Ureter (tissue), 1 donor: ENCODE measurements at regions not wholly inside any gene's neighbourhood (a gene's known extent, or its start where the extent isn't known, plus 50 kb on each side); places are given as distances from the start of the nearest gene placed in this dataset.
"Not testable (repeated sequence)": the region's sequence is repeated elsewhere in the genome, so short reads cannot be mapped to it uniquely, and the experiment has no call there.

ENCODE experiments used
- DNase-seq: peaks from one replicate; pipeline ENCODE4 v3.0.0-alpha.2; 2020; ENCODE audit warnings: low spot score
- donor health status: DM: yes; HTN: yes; CAD: no.

DNA sequence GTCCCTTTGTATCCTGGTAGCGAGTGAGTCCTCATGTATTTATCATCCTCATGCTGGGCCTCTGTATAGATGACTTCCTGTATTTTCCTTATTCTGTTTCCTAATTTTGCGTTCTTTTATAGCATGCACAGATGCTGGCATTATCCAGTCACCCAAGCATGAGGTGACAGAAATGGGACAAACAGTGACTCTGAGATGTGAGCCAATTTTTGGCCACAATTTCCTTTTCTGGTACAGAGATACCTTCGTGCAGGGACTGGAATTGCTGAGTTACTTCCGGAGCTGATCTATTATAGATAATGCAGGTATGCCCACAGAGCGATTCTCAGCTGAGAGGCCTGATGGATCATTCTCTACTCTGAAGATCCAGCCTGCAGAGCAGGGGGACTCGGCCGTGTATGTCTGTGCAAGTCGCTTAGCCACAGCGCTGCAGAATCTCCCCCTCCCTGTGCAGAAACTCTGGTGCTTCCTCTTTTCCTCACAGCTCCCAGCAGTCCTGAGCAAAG is 183.1 kb upstream of the PRSS58 start:
- no peak for DNase-seq

DNA sequence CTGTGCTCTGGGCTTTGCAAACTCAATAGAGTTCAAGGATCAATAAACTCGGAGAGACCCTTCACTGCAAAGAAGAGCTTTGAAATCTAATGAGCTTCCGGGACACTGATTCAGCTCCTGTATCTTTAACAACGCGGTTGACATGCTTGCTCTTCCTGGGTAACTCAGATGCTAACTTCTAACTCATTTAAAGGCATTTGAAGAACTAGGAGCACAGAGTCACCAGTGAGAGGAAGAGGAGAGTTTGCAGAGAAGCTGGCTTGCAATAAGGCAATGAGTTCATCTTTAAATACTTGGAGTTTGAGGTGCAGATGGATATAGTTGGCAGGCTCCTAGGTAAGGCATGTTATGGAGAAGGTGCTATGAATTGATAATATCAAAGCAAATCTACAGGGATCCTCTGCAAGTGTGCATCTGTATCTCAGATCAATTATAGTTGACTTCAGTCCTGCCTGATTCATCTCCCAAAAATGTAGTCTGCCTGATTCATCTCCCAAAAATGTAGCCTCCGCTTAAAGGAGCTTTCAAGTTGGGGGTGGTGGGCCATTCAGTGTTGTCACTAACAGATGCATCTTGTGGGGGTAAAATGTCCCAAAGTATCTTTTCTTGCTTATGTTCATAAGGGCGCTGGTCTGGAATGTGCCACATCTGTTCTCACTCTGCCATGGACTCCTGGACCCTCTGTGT is 182.5 kb upstream of the PRSS58 start:
- no peak for DNase-seq

DNA sequence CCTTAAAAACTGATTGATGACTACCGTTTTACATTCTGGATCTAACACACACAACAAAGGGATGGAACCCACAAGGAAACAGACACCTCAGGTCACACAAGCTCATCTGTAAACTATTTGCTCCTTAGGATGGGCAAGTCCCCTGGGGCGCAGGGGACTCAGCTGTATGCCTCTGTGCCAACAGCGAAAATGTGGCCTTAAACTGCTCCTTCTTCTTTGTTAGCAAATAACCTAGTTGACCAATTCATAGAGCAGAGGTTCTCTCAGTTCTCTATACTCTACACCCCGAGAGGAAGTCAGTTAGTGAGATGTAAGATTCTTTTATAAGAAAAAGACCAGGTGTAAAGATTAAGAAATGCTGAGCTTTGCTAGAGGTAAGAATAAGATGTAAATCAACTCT is 181.9 kb upstream of the PRSS58 start:
- DNase-seq: no peak

DNA sequence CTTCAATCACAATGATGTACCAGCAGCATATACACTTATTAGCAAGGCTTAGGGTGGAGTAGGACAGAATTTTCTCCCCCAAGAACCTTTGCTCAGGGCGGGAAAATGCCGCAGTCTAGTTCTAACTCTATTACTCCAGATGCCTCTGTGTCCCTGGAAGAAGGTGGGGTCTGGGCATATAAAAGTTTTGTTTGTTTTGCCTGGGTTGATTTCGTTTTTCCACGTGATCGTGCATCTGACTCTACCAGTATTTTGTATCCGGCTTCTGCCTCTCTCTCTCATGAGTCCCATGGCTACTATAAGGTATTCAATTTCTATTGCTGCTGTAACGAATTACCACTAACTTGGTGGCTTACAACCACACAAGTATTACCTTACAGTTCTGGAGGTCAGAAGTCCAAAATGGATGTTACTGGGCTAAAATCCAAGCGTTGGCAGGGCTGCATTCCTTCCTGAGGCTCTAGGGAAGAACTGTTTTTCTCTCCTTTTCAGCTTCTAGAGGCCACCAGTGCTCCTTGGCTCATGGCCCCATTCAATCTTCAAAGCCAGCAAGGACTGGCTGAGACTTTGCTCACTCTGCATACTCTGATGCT is 181.2 kb upstream of the PRSS58 start:
- DNase-seq: no peak

DNA sequence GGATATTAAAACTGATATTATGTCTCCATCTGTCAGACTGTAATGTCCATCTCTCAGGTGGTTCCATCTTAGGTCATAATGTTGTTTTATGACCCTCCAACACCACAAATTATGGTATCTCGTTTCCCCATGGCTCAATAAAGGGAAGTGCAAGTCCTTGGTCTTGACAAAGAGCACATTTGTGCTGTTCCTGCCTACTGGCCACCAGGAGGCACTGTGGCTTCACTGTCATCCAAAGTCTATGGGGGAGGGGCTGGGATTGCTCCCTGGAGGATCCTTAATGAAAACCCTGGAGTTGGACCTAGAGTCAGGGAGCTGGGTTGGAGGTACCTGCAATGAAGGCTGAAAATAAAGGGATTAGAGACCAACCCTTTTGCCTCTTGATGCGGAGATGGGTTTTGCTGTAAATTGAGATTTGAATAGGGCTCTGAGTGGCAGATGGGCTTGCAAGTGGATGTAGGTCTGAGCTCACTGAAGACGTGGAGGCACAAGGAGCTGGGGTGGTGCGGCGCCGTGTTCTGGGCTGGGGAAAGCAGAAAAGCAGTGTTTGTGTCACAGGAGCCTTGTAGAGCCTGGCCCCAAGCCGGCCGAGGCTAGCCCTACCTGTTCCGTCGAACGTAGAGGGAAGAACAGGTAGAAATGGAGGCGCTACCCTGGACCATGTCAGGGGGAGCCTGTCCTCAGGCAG is 180.5 kb upstream of the PRSS58 start:
- DNase-seq: no peak

DNA sequence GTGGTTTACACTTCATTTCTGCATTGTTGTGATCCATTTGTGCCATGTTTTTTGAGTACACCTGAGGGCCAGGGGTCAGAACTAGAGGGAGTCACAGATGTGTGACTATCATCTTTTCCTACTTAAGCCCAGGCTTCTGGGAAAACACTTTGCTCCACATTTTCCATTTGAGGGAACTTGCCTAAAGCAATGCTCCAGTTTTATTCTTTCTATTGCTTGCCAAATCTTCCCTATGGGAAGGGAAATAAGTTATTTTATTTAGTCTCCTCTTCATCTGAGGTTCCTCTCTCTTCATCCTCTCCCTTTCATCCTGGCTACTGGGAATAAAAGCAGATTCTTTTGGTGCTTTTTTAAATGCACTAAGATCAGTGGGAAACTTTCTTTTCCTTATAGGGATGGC is 179.9 kb upstream of the PRSS58 start:
- no peak for DNase-seq

DNA sequence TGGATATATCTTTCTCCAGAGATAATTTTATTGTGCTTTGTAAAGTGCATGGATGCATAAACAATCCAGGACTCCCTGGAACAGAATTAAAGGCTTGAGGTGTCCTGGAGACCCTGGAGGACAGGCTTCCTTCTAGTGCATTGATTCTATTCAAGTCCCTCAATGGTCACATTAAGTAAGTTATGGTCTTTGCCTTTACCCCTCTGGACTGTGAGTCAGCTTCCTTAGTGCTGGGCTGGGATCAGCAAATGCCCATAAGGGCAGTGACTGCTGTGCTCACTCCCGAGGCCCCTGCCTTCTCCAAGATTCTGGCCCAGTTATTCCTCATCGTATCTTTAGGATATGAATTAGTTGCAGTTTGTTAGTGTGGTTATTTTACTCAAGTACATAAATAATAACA is 178.7 kb upstream of the PRSS58 start:
- no peak for DNase-seq

DNA sequence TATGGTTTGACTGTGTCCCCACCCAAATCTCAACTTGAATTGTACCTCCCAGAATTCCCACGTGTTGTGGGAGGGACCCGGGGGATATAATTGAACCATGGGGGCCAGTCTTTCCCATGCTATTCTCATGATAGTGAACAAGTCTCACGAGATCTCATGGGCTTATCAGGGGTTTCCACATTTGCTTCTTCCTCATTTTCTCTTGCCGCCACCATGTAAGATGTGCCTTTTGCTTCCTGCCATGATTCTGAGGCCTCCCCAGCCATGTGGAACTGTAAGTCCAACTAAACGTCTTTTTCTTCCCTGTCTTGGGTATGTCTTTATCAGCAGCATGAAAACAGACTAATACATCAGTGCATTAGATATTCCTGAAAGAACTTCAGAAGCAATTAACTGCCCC is 177.7 kb upstream of the PRSS58 start:
- not testable (repeated sequence) for DNase-seq

DNA sequence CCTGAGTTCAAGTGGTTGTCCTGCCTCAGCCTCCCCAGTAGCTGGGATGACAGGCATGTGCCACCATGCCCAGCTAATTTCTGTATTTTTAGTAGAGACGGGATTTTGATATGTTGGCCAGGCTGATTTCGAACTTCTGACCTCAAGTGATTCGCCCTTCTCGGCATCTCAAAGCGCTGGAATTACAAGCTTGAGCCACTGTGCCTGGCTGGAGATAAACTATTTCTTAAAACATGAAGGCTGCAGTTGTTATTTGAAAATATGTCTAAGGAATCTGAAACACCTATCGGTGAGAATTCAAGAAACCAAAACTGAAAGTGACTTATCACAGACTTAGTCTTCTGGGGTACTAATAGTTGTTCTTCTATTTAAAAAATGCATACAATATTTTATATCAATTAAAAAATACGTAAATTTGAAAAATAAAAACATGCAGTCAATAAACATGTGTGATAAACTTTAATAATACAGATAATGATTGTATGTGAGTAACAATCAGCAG is 176.9 kb upstream of the PRSS58 start:
- DNase-seq: no peak

DNA sequence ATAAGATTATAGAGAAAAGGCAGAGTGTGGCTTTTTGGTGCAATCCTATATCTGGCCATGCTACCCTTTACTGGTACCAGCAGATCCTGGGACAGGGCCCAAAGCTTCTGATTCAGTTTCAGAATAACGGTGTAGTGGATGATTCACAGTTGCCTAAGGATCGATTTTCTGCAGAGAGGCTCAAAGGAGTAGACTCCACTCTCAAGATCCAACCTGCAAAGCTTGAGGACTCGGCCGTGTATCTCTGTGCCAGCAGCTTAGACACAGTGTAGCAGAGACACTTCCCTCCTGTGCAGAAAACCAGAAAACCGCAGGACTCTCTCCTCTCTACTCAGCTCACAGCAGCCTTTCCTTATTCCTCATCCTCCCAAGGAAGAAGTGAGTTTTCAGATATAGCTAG is 176.3 kb upstream of the PRSS58 start:
- not testable (repeated sequence) for DNase-seq

DNA sequence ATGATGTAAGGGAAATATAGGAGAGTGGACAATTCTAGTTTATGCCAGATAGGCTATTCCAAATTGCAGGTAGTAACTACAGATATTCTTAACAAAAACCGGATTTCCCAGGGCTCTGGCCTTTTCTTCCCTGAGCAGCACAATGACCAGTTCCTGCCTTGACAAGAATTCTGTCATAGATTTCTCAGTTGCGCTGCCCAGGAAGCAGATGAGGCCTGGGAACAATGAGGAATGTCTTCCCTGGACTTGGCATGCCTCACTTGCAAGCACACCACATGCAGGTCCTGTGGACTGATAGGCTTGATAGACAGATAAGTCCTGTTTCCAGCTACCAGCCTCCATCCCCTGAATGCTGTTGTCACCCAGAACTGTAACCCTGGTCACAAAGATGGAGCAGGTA is 174.5 kb upstream of the PRSS58 start:
- no peak for DNase-seq

DNA sequence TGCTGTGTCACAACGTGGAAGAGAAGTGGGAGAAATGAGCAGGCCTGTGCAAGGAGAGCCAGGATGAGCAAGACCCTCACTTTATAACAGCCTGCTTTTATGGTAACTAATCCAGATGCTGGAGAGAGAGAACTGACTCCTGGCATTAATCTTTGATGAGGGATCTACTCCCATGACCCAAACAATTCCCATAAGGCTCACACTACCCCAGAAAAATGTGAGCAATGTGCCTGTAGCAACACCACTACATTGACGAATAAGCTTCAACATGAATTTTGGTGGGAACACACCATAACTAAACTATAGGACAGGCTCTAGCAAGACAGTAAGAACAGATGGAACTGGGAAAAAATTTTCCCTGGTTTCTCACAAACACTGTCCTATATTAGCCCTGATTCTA is 173.6 kb upstream of the PRSS58 start:
- DNase-seq: no peak

DNA sequence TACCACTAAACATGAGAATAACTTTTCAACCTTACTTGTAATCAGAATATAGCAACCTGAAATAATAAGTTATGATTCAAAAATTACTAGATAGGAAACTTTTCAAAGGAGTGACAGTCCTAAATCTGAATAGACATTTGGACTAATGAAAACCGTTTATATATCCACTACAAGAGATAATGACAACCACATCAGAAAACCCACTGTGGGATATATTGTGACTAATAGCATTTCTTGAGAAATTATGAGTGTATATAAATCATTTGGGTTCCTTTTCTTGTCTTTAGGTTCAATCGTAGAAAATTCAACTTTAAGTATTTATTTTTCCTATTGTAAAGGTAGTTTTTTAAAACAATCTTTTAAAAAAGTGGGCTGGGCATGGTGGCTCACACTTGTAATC is 170.2 kb upstream of the PRSS58 start:
- no peak for DNase-seq

DNA sequence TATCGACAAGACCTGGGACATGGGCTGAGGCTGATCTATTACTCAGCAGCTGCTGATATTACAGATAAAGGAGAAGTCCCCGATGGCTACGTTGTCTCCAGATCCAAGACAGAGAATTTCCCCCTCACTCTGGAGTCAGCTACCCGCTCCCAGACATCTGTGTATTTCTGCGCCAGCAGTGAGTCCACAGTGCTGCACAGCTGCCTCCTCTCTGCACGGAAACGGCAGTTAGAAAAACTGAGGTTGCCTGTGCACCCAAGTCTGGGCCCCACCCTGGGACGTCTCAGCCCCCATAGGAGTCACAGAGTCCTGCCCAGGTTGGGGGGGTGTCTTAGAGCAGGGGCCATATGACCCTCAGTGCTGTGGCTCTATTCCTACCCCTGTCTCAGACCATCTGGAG is 167.4 kb upstream of the PRSS58 start:
- DNase-seq: no peak

DNA sequence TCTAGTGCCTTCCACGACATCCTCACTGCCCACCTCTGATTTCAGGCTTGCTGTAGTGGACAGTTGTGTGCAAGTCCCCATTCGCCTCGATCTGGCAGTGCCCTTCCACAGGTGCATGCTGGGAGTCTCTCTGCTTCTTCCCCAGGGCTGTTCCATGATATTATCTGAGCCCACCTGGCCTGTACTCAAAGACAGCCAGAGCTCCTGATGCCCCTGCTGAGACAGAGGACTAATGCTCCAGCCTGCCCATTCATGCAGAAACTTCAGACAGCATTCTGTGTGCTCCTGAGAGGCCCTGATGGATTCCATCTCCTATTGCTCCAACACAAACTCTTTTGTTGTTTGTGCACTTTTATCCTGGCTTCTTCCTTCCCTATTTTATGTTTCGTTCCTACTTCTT is 164.8 kb upstream of the PRSS58 start:
- DNase-seq: no peak

DNA sequence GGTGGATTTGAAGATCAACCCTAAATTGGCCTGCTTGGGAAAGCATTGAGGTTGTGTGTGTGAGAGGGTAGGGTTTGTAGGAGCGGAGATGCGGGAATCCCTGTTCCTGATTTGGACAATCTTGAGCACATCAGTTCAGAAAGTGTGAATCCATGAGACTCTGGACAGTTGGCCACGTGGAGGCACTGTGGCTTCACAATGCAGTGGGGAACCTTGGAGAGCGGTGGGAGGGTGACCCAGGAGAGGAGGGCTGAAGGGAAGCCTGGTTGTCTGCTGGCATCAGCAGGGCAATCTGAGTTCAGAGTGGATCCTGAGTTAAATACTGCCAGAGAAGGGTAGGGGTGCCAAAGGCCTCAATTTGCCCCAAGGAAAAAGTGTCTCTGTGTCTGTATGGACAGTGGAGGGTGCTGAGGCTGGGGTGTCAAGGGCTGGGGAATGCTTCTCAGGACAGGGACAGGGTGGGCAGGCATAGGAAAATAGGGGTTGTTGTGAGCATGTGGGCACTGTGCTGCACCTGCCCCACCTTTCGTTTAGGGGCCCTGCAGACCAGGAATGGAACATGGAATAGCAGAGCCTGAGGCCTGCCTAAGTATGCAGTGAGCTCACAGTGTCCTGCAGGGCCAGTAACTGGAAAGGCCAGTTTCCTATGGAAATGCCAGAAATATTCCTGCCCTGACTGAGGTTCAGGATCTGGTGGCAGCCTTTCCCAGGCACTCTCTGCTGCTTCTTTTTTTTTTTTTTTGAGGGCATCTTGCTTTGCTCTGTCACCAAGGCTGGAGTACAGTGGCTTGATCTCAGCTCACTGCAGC is 162.9 kb upstream of the PRSS58 start:
- no peak for DNase-seq

DNA sequence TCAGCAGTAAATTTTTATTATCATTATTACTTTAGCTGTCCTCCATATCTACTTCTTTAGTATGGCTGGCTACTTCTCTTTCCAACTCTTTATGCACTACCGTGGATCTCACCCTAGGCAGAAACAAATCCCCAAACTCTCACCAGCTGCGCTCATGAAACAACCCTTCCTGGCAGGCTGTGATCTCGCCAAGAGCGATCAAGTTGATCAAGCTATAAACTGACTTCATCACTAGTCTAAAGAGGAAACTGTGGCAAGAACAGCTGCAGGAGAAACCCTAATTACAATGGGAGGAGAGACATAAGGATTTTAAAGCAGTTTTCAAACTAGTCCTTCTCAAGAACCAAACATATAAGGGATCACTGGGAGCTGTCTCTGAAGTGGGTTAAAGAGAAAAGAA is 160.5 kb upstream of the PRSS58 start:
- no peak for DNase-seq

DNA sequence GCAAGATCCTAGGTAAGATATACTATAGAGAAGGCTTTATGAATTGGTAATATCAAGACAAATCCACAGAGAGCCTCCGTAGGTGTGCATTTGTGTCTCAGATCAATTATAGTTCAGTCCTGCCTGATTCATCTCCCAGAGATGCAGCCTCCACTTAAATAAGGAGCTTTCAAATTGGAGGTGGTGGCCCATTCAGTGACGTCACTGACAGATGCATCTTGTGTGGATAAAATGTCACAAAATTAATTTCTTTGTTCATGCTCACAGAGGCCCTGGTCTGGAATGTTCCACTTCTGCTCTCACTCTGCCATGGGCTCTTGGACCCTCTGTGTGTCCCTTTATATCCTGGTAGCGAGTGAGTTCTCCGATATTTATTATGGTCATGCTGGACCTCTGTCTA is 157.1 kb upstream of the PRSS58 start:
- DNase-seq: no peak

DNA sequence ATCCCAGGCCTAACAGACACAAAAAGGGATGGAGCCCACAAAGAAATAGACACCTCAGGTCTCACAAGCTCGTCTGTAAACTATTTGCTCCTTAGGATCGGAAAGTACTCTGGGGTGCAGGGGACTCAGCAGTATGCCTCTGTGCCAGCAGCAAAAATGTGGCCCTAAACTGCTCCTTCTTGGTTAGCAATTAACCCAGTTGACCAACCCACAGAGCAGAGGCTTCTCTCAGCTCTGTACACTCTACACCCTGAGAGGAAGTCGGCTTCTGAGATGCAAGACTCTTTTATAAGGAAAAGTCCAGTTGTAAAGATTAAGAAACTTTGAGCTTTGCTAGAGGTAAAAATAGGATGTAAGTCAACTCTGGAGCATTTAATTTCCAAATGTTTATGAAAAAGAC is 156.3 kb upstream of the PRSS58 start:
- no peak for DNase-seq

DNA sequence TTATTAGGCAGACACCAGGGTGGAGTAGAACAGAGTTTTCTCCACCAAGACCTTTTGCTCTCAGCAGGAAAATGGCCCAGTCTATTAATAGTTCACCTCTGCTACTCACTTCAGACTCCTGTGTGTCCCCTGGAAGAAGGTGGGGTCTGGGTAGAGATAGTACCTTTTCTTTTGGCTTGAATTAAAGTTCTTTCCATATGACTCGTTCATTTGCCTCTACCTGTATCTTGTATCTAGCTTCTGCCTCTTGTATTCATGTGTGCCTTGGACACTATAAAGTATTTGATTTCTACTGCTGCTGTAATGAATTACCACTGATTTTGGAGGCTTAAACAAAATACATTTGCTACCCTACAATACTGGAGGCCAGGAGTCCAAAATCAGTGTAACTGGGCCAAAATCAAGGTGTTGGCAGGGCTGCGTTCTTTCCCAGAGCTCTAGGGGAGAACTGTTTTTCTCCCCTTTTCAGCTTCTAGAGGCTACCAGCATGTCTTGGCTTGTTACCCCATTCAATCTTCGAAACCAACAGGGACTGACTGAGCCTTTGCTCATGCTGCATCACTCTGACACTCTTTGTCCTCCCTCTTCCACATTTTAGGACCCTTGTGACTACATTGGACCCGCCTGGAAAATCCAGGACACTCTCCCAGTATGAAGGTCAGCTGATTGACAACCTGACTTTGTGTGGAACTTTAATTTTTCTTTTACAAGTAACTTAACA is 155.6 kb upstream of the PRSS58 start:
- no peak for DNase-seq

DNA sequence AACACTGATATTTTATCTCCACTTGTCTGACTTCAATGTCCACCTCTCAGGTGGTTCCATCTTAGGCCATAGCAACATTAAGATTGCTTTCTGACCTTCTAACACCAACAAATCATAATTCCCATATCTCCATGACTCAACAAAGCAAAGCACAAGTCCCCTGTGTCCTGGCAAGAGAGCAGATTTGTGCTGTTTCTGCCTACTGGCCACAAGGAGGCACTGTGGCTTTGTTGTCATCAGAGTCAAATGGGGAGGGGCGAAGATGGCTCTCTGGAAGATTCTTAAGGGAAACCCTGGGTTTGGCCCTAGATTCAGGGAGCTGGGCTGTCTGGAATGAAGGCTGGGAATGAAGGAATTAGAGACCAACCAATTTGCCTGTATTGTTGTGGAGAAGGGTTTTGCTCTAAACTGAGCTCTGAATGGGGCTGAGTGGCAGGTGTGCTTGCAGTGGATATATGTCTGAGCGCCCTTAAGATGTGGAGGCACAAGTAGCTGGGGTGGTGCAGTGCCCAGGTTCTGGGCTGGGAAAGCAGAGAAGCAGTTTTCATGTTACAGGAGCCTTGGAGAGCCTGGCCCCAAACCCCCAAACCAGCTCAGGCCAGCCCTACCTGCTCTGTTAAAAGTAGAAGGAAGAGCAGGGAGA is 154.8 kb upstream of the PRSS58 start:
- DNase-seq: no peak
